ENCODE measurements at regions not wholly inside any gene's neighbourhood (a gene's known extent, or its start where the extent isn't known, plus 50 kb on each side); places are given as distances from the start of the nearest gene placed in this dataset.

DNA sequence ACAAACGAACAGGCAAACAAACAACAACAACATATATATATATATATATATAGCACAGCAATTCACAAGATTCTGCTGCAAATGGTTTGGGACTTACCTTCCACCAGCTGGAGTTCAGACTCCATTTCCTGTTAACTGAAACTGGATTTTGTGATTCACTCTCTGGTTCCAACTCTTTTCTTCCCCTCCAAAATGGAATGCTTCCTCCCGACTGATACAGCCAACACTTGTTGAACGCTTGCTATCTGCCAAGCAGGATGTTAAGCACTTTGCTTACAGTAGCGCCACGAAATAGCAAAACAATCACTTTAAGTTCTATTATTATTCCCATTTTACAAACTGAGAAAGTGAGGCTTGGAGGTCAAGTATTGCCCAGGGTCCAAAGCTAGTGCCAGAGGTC lies 116.0 kb upstream of the TMEM132C start:
- no peak overlapping the region for H3K4me3 ChIP-seq (ENCODE audit: low read depth, low read length)
- no peaks in the 10 kb centered on the region for H3K27me3 ChIP-seq (ENCODE audit: control insufficient read depth, insufficient read depth, low read length)
- no peaks in the 10 kb centered on the region for H3K36me3 ChIP-seq (ENCODE audit: control insufficient read depth, insufficient read depth, low read length)
- TF ChIP-seq, protein P1, sequence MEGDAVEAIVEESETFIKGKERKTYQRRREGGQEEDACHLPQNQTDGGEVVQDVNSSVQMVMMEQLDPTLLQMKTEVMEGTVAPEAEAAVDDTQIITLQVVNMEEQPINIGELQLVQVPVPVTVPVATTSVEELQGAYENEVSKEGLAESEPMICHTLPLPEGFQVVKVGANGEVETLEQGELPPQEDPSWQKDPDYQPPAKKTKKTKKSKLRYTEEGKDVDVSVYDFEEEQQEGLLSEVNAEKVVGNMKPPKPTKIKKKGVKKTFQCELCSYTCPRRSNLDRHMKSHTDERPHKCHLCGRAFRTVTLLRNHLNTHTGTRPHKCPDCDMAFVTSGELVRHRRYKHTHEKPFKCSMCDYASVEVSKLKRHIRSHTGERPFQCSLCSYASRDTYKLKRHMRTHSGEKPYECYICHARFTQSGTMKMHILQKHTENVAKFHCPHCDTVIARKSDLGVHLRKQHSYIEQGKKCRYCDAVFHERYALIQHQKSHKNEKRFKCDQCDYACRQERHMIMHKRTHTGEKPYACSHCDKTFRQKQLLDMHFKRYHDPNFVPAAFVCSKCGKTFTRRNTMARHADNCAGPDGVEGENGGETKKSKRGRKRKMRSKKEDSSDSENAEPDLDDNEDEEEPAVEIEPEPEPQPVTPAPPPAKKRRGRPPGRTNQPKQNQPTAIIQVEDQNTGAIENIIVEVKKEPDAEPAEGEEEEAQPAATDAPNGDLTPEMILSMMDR (IDR thresholded peaks at IDR 0.05; ENCODE audit: insufficient read depth, low read depth, low read length): no peak
- POLR2A ChIA-PET: no interaction called here
- CTCF ChIA-PET: no interaction called here
- no peak for DNase-seq (ENCODE audit: low read depth)

DNA sequence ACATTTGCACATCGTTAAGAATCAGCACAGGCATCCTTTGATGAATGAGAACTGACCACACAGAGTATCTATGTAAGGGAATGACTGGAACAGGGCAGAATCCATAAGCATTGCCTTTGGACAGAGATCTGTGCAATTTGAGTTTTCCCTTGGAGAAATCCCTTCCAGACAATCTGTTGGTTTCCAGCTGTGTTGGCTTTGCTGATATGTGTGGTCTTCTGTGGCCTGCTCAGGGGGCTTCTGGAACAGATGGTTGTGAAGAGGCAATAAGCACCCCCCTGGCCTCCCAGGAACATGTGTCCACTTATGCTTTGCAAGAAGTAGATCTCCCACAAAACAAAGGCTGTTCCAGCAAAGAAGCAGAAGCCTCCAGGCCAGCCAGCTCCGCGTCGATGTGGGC lies 111.4 kb upstream of the TMEM132C start:
- TF ChIP-seq, protein P1 (IDR thresholded peaks at IDR 0.05; ENCODE audit: insufficient read depth, low read depth, low read length): no peak
- no peaks in the 10 kb centered on the region for H3K27me3 ChIP-seq (ENCODE audit: control insufficient read depth, insufficient read depth, low read length)
- ChIA-PET POLR2A (no interaction called here), CTCF (no interaction called here)
- H3K36me3 ChIP-seq (ENCODE audit: control insufficient read depth, insufficient read depth, low read length): no peaks in the 10 kb centered on the region
- no peak overlapping the region for H3K4me3 ChIP-seq (ENCODE audit: low read depth, low read length)
- no peak for DNase-seq (ENCODE audit: low read depth)

DNA sequence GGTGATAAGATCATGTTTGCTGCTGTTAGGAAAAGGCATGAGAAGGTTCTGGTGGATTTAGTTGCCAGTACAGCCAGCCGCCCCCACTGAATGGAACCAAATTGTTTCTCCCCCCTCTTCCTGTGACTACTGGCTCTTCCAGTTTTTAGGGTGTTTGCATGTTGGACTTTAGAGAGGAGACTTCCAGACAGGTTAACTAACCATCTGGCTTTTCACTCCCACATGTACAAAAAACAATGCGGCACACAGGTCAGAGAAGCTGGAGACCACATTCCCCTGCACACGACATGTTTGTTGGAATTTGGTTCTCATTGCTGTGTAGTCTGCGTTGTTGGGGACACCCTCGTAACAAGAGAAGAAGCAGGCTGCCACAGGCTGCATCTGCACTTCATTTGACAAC lies 103.9 kb upstream of the TMEM132C start:
- Histone ChIP-seq H3K36me3 (ENCODE audit: control insufficient read depth, insufficient read depth, low read length) (no peaks in the 10 kb centered on the region), H3K27me3 (ENCODE audit: control insufficient read depth, insufficient read depth, low read length) (no peaks in the 10 kb centered on the region), H3K4me3 (ENCODE audit: low read depth, low read length) (no peak overlapping the region)
- CTCF ChIA-PET: no interaction called here
- TF ChIP-seq, protein P1 (IDR thresholded peaks at IDR 0.05; ENCODE audit: insufficient read depth, low read depth, low read length): no peak
- DNase-seq (ENCODE audit: low read depth): no peak
- POLR2A ChIA-PET: no interaction called here

GRCh38 chr12:128164533-128164932 lies 102.4 kb upstream of the TMEM132C start:
- Histone ChIP-seq H3K36me3 (ENCODE audit: control insufficient read depth, insufficient read depth, low read length) (no peaks in the 10 kb centered on the region), H3K4me3 (ENCODE audit: low read depth, low read length) (no peak overlapping the region), H3K27me3 (ENCODE audit: control insufficient read depth, insufficient read depth, low read length) (no peaks in the 10 kb centered on the region)
- POLR2A ChIA-PET: no interaction called here
- DNase-seq (ENCODE audit: low read depth): no peak
- TF ChIP-seq, protein P1 (IDR thresholded peaks at IDR 0.05; ENCODE audit: insufficient read depth, low read depth, low read length): no peak
- CTCF ChIA-PET: no interaction called here

DNA sequence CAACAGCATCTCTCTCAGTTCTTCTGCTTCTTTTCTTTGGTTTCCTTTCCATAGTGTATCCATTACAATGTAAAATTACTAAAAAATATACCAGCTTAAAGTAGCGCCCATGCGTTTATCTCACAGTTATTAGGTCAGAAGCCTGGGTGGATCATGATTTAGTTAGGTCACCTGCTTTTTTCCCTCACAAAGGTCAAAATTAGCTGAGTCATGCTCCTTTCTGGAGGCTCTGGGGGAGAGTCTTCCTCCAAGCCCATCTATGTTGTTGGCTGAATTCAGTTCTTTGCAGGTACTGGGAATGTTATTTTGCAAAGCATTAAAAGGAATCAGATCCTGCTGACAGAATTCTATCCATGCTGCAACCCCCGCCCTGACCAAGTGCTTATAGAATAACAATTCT lies 101.6 kb upstream of the TMEM132C start:
- CTCF ChIA-PET: no interaction called here
- TF ChIP-seq, protein P1 (IDR thresholded peaks at IDR 0.05; ENCODE audit: insufficient read depth, low read depth, low read length): no peak

More for the DNA sequence above, 101.6 kb upstream of the TMEM132C start:
- H3K36me3 ChIP-seq (ENCODE audit: control insufficient read depth, insufficient read depth, low read length): no peaks in the 10 kb centered on the region
- no peak for DNase-seq (ENCODE audit: low read depth)
- POLR2A ChIA-PET: no interaction called here
- H3K27me3 ChIP-seq (ENCODE audit: control insufficient read depth, insufficient read depth, low read length): no peaks in the 10 kb centered on the region
- no peak overlapping the region for H3K4me3 ChIP-seq (ENCODE audit: low read depth, low read length)
